ENCODE measurements at regions not wholly inside any gene's neighbourhood (a gene's known extent, or its start where the extent isn't known, plus 50 kb on each side); places are given as distances from the start of the nearest gene placed in this dataset.

GRCh38 chr13:107964395-107964794 lies 250.9 kb downstream of the LIG4 start:
- H3K14ac ChIP-seq (ENCODE audit: low read length in 2 of 2): no peak overlapping the region
- no peak overlapping the region for H2BK5ac ChIP-seq (ENCODE audit: low read depth, low read length, poor library complexity, severe bottlenecking)
- no peak overlapping the region for H3K4ac ChIP-seq (ENCODE audit: low read depth in 1 of 2, low read length in 2 of 2)
- H2AK5ac ChIP-seq (ENCODE audit: low read length, severe bottlenecking): no peak overlapping the region
- H3K23ac ChIP-seq (ENCODE audit: low read length in 2 of 2): no peak overlapping the region
- H2BK15ac ChIP-seq (ENCODE audit: low read depth, poor library complexity, severe bottlenecking): no peak overlapping the region
- no peak overlapping the region for H3K4me3 ChIP-seq (ENCODE audit: insufficient read depth in 1 of 2, low read depth in 1 of 2, low read length in 2 of 2)
- H4K91ac ChIP-seq (ENCODE audit: low read length): no peak overlapping the region
- no peaks in the 10 kb centered on the region for H3K36me3 ChIP-seq (ENCODE audit: control insufficient read depth in 1 of 2, insufficient read depth in 2 of 2, low read depth in 1 of 2, low read length in 2 of 2)
- H4K8ac ChIP-seq (ENCODE audit: low read length): no peak overlapping the region
- H3K4me2 ChIP-seq (ENCODE audit: low read length, poor library complexity, severe bottlenecking): no peak overlapping the region
- H3K4me1 ChIP-seq (ENCODE audit: control insufficient read depth, insufficient read depth, low read depth, low read length): no peaks in the 10 kb centered on the region
- DNase-seq: no peak
- H2BK120ac ChIP-seq (ENCODE audit: low read depth, low read length): no peak overlapping the region
- H3K79me1 ChIP-seq (replicated peaks; ENCODE audit: low read length, poor library complexity, severe bottlenecking): no peaks in the 10 kb centered on the region
- no peak overlapping the region for H2AFZ ChIP-seq (ENCODE audit: low read depth, low read length)
- no peaks in the 10 kb centered on the region for H3K27me3 ChIP-seq (ENCODE audit: control insufficient read depth in 1 of 2, insufficient read depth in 1 of 2, low read length in 2 of 2)
- H3K9me3 ChIP-seq (ENCODE audit: control insufficient read depth, low read length): no peaks in the 10 kb centered on the region
- H3K27ac ChIP-seq (ENCODE audit: low read length, poor library complexity, severe bottlenecking): no peak overlapping the region
- H2BK12ac ChIP-seq (ENCODE audit: low read length in 2 of 2): no peak overlapping the region
- H3K18ac ChIP-seq (ENCODE audit: low read depth in 1 of 2, low read length in 2 of 2): no peak overlapping the region
- H3K9ac ChIP-seq (ENCODE audit: low read length): no peak overlapping the region
- WGBS: 81% methylated on average over 3 of the region's 5 CpGs

- no peak overlapping the region for H3K18ac ChIP-seq (ENCODE audit: low read depth in 1 of 2, low read length in 2 of 2)
- H3K4ac ChIP-seq (ENCODE audit: low read depth in 1 of 2, low read length in 2 of 2): no peak overlapping the region
- H3K9ac ChIP-seq (ENCODE audit: low read length): no peak overlapping the region
- H4K8ac ChIP-seq (ENCODE audit: low read length): no peak overlapping the region
- no peaks in the 10 kb centered on the region for H3K79me1 ChIP-seq (replicated peaks; ENCODE audit: low read length, poor library complexity, severe bottlenecking)
- no peaks in the 10 kb centered on the region for H3K4me1 ChIP-seq (ENCODE audit: control insufficient read depth, insufficient read depth, low read depth, low read length)
- no peaks in the 10 kb centered on the region for H3K27me3 ChIP-seq (ENCODE audit: control insufficient read depth in 1 of 2, insufficient read depth in 1 of 2, low read length in 2 of 2)
- no peak overlapping the region for H3K23ac ChIP-seq (ENCODE audit: low read length in 2 of 2)
- H3K4me2 ChIP-seq (ENCODE audit: low read length, poor library complexity, severe bottlenecking): no peak overlapping the region
- H2BK120ac ChIP-seq (ENCODE audit: low read depth, low read length): no peak overlapping the region
- H2AFZ ChIP-seq (ENCODE audit: low read depth, low read length): no peak overlapping the region
- H2BK12ac ChIP-seq (ENCODE audit: low read length in 2 of 2): no peak overlapping the region
- 80% methylated on average over 1 of the region's 1 CpG for WGBS
- H2BK5ac ChIP-seq (ENCODE audit: low read depth, low read length, poor library complexity, severe bottlenecking): no peak overlapping the region
- no peak for DNase-seq
- peaks cover under 1% of the 10 kb centered on the region for H3K9me3 ChIP-seq (ENCODE audit: control insufficient read depth, low read length)
- H2BK15ac ChIP-seq (ENCODE audit: low read depth, poor library complexity, severe bottlenecking): no peak overlapping the region
- no peaks in the 10 kb centered on the region for H3K36me3 ChIP-seq (ENCODE audit: control insufficient read depth in 1 of 2, insufficient read depth in 2 of 2, low read depth in 1 of 2, low read length in 2 of 2)
- no peak overlapping the region for H4K91ac ChIP-seq (ENCODE audit: low read length)
- no peak overlapping the region for H3K4me3 ChIP-seq (ENCODE audit: insufficient read depth in 1 of 2, low read depth in 1 of 2, low read length in 2 of 2)
- H2AK5ac ChIP-seq (ENCODE audit: low read length, severe bottlenecking): no peak overlapping the region
- H3K14ac ChIP-seq (ENCODE audit: low read length in 2 of 2): no peak overlapping the region
- H3K27ac ChIP-seq (ENCODE audit: low read length, poor library complexity, severe bottlenecking): no peak overlapping the region
Measured at GRCh38 chr13:107961849-107962608, 253.3 kb downstream of the LIG4 start.

- H2BK120ac ChIP-seq (ENCODE audit: low read depth, low read length): no peak overlapping the region
- no peak overlapping the region for H2BK12ac ChIP-seq (ENCODE audit: low read length in 2 of 2)
- no peak overlapping the region for H3K9ac ChIP-seq (ENCODE audit: low read length)
- H3K14ac ChIP-seq (ENCODE audit: low read length in 2 of 2): no peak overlapping the region
- H3K27ac ChIP-seq (ENCODE audit: low read length, poor library complexity, severe bottlenecking): no peak overlapping the region
- no peak overlapping the region for H2BK5ac ChIP-seq (ENCODE audit: low read depth, low read length, poor library complexity, severe bottlenecking)
- H2AFZ ChIP-seq (ENCODE audit: low read depth, low read length): no peak overlapping the region
- peaks cover 4% of the 10 kb centered on the region for H3K9me3 ChIP-seq (ENCODE audit: control insufficient read depth, low read length)
- 50% methylated on average over 1 of the region's 1 CpG for WGBS
- no peaks in the 10 kb centered on the region for H3K4me1 ChIP-seq (ENCODE audit: control insufficient read depth, insufficient read depth, low read depth, low read length)
- H3K18ac ChIP-seq (ENCODE audit: low read depth in 1 of 2, low read length in 2 of 2): no peak overlapping the region
- H3K79me1 ChIP-seq (replicated peaks; ENCODE audit: low read length, poor library complexity, severe bottlenecking): no peaks in the 10 kb centered on the region
- no peak overlapping the region for H3K4ac ChIP-seq (ENCODE audit: low read depth in 1 of 2, low read length in 2 of 2)
- H4K8ac ChIP-seq (ENCODE audit: low read length): no peak overlapping the region
- no peak overlapping the region for H3K4me2 ChIP-seq (ENCODE audit: low read length, poor library complexity, severe bottlenecking)
- DNase-seq: no peak
- H2AK5ac ChIP-seq (ENCODE audit: low read length, severe bottlenecking): no peak overlapping the region
- no peak overlapping the region for H4K91ac ChIP-seq (ENCODE audit: low read length)
- H3K23ac ChIP-seq (ENCODE audit: low read length in 2 of 2): no peak overlapping the region
- no peak overlapping the region for H2BK15ac ChIP-seq (ENCODE audit: low read depth, poor library complexity, severe bottlenecking)
- H3K27me3 ChIP-seq (ENCODE audit: control insufficient read depth in 1 of 2, insufficient read depth in 1 of 2, low read length in 2 of 2): no peaks in the 10 kb centered on the region
- no peaks in the 10 kb centered on the region for H3K36me3 ChIP-seq (ENCODE audit: control insufficient read depth in 1 of 2, insufficient read depth in 2 of 2, low read depth in 1 of 2, low read length in 2 of 2)
- no peak overlapping the region for H3K4me3 ChIP-seq (ENCODE audit: insufficient read depth in 1 of 2, low read depth in 1 of 2, low read length in 2 of 2)
Measured at GRCh38 chr13:107960301-107960700, 255.0 kb downstream of the LIG4 start.

DNA sequence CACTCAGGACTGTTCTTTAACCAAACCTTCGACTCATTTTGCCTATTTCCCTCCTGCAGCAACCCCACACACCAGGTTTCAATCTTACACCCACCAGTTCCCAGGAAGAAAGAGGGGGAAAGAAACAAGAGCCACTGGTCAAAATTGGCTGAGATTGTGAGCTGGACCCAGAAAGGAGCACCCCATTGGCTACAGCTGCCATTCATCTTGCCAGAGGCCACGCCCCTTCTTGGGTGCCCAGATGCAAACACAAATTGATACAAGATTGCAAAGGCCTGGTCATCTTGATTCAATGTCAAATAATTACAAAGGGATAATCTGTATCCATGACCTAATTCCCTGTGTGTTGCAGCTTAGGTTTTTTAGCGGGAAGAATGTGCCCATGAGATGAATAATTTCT lies 258.4 kb downstream of the LIG4 start:
- H3K4me2 ChIP-seq (ENCODE audit: low read length, poor library complexity, severe bottlenecking): no peak overlapping the region
- no peak overlapping the region for H2BK12ac ChIP-seq (ENCODE audit: low read length in 2 of 2)
- H3K14ac ChIP-seq (ENCODE audit: low read length in 2 of 2): no peak overlapping the region
- DNase-seq: no peak
- H3K27me3 ChIP-seq (ENCODE audit: control insufficient read depth in 1 of 2, insufficient read depth in 1 of 2, low read length in 2 of 2): no peaks in the 10 kb centered on the region
- H3K27ac ChIP-seq (ENCODE audit: low read length, poor library complexity, severe bottlenecking): no peak overlapping the region
- no peaks in the 10 kb centered on the region for H3K79me1 ChIP-seq (replicated peaks; ENCODE audit: low read length, poor library complexity, severe bottlenecking)
- H3K36me3 ChIP-seq (ENCODE audit: control insufficient read depth in 1 of 2, insufficient read depth in 2 of 2, low read depth in 1 of 2, low read length in 2 of 2): no peaks in the 10 kb centered on the region
- H2BK5ac ChIP-seq (ENCODE audit: low read depth, low read length, poor library complexity, severe bottlenecking): no peak overlapping the region
- no peak overlapping the region for H3K4ac ChIP-seq (ENCODE audit: low read depth in 1 of 2, low read length in 2 of 2)
- peaks cover 4% of the 10 kb centered on the region for H3K9me3 ChIP-seq (ENCODE audit: control insufficient read depth, low read length)
- H3K18ac ChIP-seq (ENCODE audit: low read depth in 1 of 2, low read length in 2 of 2): no peak overlapping the region
- H3K9ac ChIP-seq (ENCODE audit: low read length): no peak overlapping the region
- H2AFZ ChIP-seq (ENCODE audit: low read depth, low read length): no peak overlapping the region
- no peak overlapping the region for H4K8ac ChIP-seq (ENCODE audit: low read length)
- no peak overlapping the region for H4K91ac ChIP-seq (ENCODE audit: low read length)
- H2BK120ac ChIP-seq (ENCODE audit: low read depth, low read length): no peak overlapping the region
- H3K4me3 ChIP-seq (ENCODE audit: insufficient read depth in 1 of 2, low read depth in 1 of 2, low read length in 2 of 2): no peak overlapping the region
- no peak overlapping the region for H3K23ac ChIP-seq (ENCODE audit: low read length in 2 of 2)
- 47% methylated on average over 2 of the region's 3 CpGs for WGBS
- H3K4me1 ChIP-seq (ENCODE audit: control insufficient read depth, insufficient read depth, low read depth, low read length): no peaks in the 10 kb centered on the region
- no peak overlapping the region for H2AK5ac ChIP-seq (ENCODE audit: low read length, severe bottlenecking)
- H2BK15ac ChIP-seq (ENCODE audit: low read depth, poor library complexity, severe bottlenecking): no peak overlapping the region

All from mesenchymal stem cell (in vitro differentiated cells and primary cell).